ENCODE measurements at regions not wholly inside any gene's neighbourhood (a gene's known extent, or its start where the extent isn't known, plus 50 kb on each side); places are given as distances from the start of the nearest gene placed in this dataset.

- no peak for TF ChIP-seq PRMT5 (CRISPR knock-in tag; IDR thresholded peaks at IDR 0.05)
Measured at GRCh38 chr2:107337209-107337898, 451.4 kb upstream of the ST6GAL2 start (continued).

- Histone ChIP-seq H3K4me2 (ENCODE audit: insufficient read depth, low read length) (no peak overlapping the region), H3K27me3 (ENCODE audit: control insufficient read depth in 2 of 2, insufficient read depth in 2 of 2, low read length in 2 of 2) (no peaks in the 10 kb centered on the region), H3K79me2 (ENCODE audit: control insufficient read depth, insufficient read depth, low read length) (no peaks in the 10 kb centered on the region), H3K4me3 (no peak overlapping the region), H3K4me1 (replicated peaks in 1 of 2; ENCODE audit: control insufficient read depth in 2 of 2, insufficient read depth in 2 of 2, low read length in 2 of 2) (no peaks in the 10 kb centered on the region), H3K36me3 (ENCODE audit: control insufficient read depth, insufficient read depth, low read length) (no peaks in the 10 kb centered on the region), H4K20me1 (replicated peaks; ENCODE audit: control insufficient read depth, insufficient read depth, low read length) (no peaks in the 10 kb centered on the region), H3K9me3 (replicated peaks; ENCODE audit: control insufficient read depth, insufficient read depth, low read depth, low read length) (no peaks in the 10 kb centered on the region), H3K9ac (ENCODE audit: insufficient read depth in 1 of 2, low read depth in 2 of 2, low read length in 2 of 2) (no peak overlapping the region), H2AFZ (ENCODE audit: low read depth, low read length) (no peak overlapping the region), H3K27ac (ENCODE audit: extremely low read depth, low read depth, low read length) (no peak overlapping the region), H3K9me1 (ENCODE audit: control insufficient read depth, insufficient read depth, low read length) (no peaks in the 10 kb centered on the region)
- intact Hi-C loops (cut with micrococcal nuclease), result no loop called here
- FAIRE-seq, result no peak
- TF ChIP-seq BRCA1 (IDR thresholded peaks at IDR 0.05) (no peak), BRCA1 (CRISPR knock-in tag; IDR thresholded peaks at IDR 0.05) (no peak), ZKSCAN8 (CRISPR knock-in tag; IDR thresholded peaks at IDR 0.05) (no peak), SREBF2 (CRISPR knock-in tag; IDR thresholded peaks at IDR 0.05) (no peak), HNRNPLL (IDR thresholded peaks at IDR 0.05; ENCODE audit: low read depth, low read length, poor library complexity, severe bottlenecking) (no peak), KDM5B (IDR thresholded peaks at IDR 0.05; ENCODE audit: insufficient replicate concordance, low read depth, low read length) (no peak), ARID3A (IDR thresholded peaks at IDR 0.05; ENCODE audit: borderline replicate concordance, low read depth, low read length) (no peak), ZNF586 (CRISPR knock-in tag; conservative IDR thresholded peaks at IDR 0.05) (no peak), ARHGAP35 (IDR thresholded peaks at IDR 0.05; ENCODE audit: partially characterized antibody) (no peak), FOSL1 (tag; conservative IDR thresholded peaks at IDR 0.05) (no peak), HDGF (IDR thresholded peaks at IDR 0.05) (no peak), NCOA2 (IDR thresholded peaks at IDR 0.05; ENCODE audit: partially characterized antibody in 2 of 2) (no peak), MBD1 (CRISPR knock-in tag; IDR thresholded peaks at IDR 0.05) (no peak)
- DNase-seq (ENCODE audit: extremely low read depth in 1 of 4, low spot score in 3 of 4), result no peak
- ChIA-PET CTCF (ENCODE audit: low intra/inter-chr PET ratio) (interaction anchor here (0.6 kb wide), 1 partner anchor 8 kb away, joined by 7 read pairs; no protein-coding TSS in a partner anchor), POLR2A (no interaction called here)
- no peak for ATAC-seq
- in situ Hi-C loops (cut with MboI), result no loop called here
- WGBS (ENCODE audit: insufficient coverage, low coverage, missing lambda C conversion rate), result 3% methylated on average over 3 of the region's 3 CpGs
- no TSS peak for BruUV-seq (replicated peaks)
Measured at GRCh38 chr2:107338059-107338458, 452.1 kb upstream of the ST6GAL2 start.

All from K562 (cell line).